ENCODE measurements at regions not wholly inside any gene's neighbourhood (a gene's known extent, or its start where the extent isn't known, plus 50 kb on each side); places are given as distances from the start of the nearest gene placed in this dataset.

GRCh38 chr1:13983393-13983792 is 283.4 kb downstream of the PRDM2 start:
- no peak overlapping the region for H3K4me3 ChIP-seq
- peaks cover 0 to 4% (median 0%) of the 10 kb centered on the region in 4 donors for H3K9me3 ChIP-seq (ENCODE audit: control insufficient read depth in 4 of 4, insufficient read depth in 3 of 4, low read length in 3 of 4)
- DNase-seq (no peak), ATAC-seq (ENCODE audit: insufficient read depth, low FRiP score) (no peak)
- TF ChIP-seq CTCF (IDR thresholded peaks at IDR 0.05; ENCODE audit: control extremely low read depth, extremely low read depth) = no peak
- H3K27me3 ChIP-seq (ENCODE audit: control insufficient read depth in 3 of 3, insufficient read depth in 3 of 3, low read length in 2 of 3) = peaks cover 0 to 3% (median 0%) of the 10 kb centered on the region in 3 donors
- H3K9ac ChIP-seq (ENCODE audit: insufficient read depth in 1 of 2, low read length in 2 of 2) = no peak overlapping the region
- no peaks in the 10 kb centered on the region for H3K36me3 ChIP-seq (ENCODE audit: control insufficient read depth in 4 of 4, insufficient read depth in 4 of 4, low read length in 4 of 4)
- no peak overlapping the region for H3K27ac ChIP-seq (ENCODE audit: low read depth in 1 of 2, low read length in 1 of 2)
- WGBS, 2 donors = 90 to 91% methylated on average over 17 of the region's 17 CpGs
- H3K4me1 ChIP-seq (ENCODE audit: control insufficient read depth in 5 of 5, insufficient read depth in 5 of 5, low read length in 5 of 5) = no peaks in the 10 kb centered on the region

- Histone ChIP-seq H3K27me3 (ENCODE audit: control insufficient read depth in 3 of 3, insufficient read depth in 3 of 3, low read length in 2 of 3) (peaks cover 0 to 4% (median 3%) of the 10 kb centered on the region in 3 donors), H3K4me1 (ENCODE audit: control insufficient read depth in 5 of 5, insufficient read depth in 5 of 5, low read length in 5 of 5) (no peaks in the 10 kb centered on the region), H3K9ac (ENCODE audit: insufficient read depth in 1 of 2, low read length in 2 of 2) (no peak overlapping the region), H3K9me3 (ENCODE audit: control insufficient read depth in 4 of 4, insufficient read depth in 3 of 4, low read length in 3 of 4) (peaks cover 0 to 2% (median 0%) of the 10 kb centered on the region in 4 donors), H3K27ac (ENCODE audit: low read depth in 1 of 2, low read length in 1 of 2) (no peak overlapping the region), H3K4me3 (no peak overlapping the region), H3K36me3 (ENCODE audit: control insufficient read depth in 4 of 4, insufficient read depth in 4 of 4, low read length in 4 of 4) (no peaks in the 10 kb centered on the region)
- ATAC-seq (ENCODE audit: insufficient read depth, low FRiP score) = no peak
- WGBS, 2 donors = 73 to 83% methylated on average over 5 of the region's 5 CpGs
- no peak for TF ChIP-seq CTCF (IDR thresholded peaks at IDR 0.05; ENCODE audit: control extremely low read depth, extremely low read depth)
- no peak for DNase-seq
Measured at GRCh38 chr1:13990939-13991338, 291.0 kb downstream of the PRDM2 start.

- Histone ChIP-seq H3K36me3 (ENCODE audit: control insufficient read depth in 4 of 4, insufficient read depth in 4 of 4, low read length in 4 of 4) (no peaks in the 10 kb centered on the region), H3K4me3 (no peak overlapping the region), H3K27ac (ENCODE audit: low read depth in 1 of 2, low read length in 1 of 2) (no peak overlapping the region), H3K9me3 (ENCODE audit: control insufficient read depth in 4 of 4, insufficient read depth in 3 of 4, low read length in 3 of 4) (no peaks in the 10 kb centered on the region), H3K4me1 (ENCODE audit: control insufficient read depth in 5 of 5, insufficient read depth in 5 of 5, low read length in 5 of 5) (no peaks in the 10 kb centered on the region), H3K27me3 (ENCODE audit: control insufficient read depth in 3 of 3, insufficient read depth in 3 of 3, low read length in 2 of 3) (peaks cover 0 to 4% (median 0%) of the 10 kb centered on the region in 3 donors), H3K9ac (ENCODE audit: insufficient read depth in 1 of 2, low read length in 2 of 2) (no peak overlapping the region)
- no peak for DNase-seq
- 50 to 53% methylated on average over 5 of the region's 5 CpGs for WGBS, 2 donors
- no peak for TF ChIP-seq CTCF (IDR thresholded peaks at IDR 0.05; ENCODE audit: control extremely low read depth, extremely low read depth)
- no peak for ATAC-seq (ENCODE audit: insufficient read depth, low FRiP score)
Measured at GRCh38 chr1:13992489-13993285, 292.7 kb downstream of the PRDM2 start.
